T-helper 9 cell (primary cell): ENCODE measurements at regions not wholly inside any gene's neighbourhood (a gene's known extent, or its start where the extent isn't known, plus 50 kb on each side); places are given as distances from the start of the nearest gene placed in this dataset.

Source experiments
- DNase-seq: peaks from one replicate; pipeline ENCODE4 v3.0.0-alpha.2; 2020

- no peak for DNase-seq
Measured at GRCh38 chr2:240299710-240300068, 135.8 kb upstream of the GPC1 start.

DNA sequence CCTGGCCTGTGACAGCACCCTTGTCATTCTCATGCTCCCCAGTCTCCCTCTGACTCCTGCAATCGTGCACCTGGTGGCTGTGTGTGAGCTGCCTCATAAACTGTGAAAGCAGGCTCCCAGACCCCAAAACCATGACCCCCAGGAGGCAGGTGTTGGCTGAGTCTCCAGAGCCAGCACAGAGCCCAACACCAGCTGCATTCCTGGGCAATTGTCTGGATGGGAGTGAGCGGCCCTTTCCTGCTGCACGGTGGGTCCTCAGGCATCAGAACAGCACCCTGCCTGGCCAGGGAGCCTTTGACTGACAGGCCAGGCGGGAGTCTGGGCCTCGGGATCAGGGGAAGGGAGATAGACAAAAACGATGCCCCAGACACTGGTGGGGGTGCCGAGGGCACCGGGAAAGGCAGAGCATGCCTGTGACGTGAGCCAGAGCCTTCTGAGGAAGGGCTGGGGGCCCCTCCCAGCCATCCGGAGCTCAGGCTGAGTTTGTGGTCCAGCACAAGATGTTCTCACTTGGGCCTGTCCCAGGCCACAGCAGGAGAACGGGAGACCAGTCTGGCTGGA lies 135.1 kb upstream of the GPC1 start:
- no peak for DNase-seq

DNA sequence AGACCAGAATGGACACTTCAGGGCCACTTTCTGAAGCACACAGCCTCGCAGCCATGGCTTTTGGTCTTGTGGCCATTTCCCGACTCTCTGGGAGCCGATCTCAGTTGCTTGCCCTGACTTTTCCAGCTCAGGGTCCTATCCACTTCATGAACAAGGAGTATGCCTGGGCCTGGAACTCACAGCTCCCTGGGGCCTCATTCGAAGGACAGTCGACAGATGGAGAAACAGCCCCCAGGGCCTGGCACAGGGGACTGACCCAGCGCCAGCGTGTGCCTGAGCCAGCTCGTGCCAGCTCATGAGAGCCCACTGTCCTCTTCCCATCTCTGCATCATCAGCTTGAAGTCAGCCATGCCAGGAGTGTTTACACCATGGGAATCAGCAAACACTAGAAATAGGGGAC lies 134.6 kb upstream of the GPC1 start:
- no peak for DNase-seq

DNA sequence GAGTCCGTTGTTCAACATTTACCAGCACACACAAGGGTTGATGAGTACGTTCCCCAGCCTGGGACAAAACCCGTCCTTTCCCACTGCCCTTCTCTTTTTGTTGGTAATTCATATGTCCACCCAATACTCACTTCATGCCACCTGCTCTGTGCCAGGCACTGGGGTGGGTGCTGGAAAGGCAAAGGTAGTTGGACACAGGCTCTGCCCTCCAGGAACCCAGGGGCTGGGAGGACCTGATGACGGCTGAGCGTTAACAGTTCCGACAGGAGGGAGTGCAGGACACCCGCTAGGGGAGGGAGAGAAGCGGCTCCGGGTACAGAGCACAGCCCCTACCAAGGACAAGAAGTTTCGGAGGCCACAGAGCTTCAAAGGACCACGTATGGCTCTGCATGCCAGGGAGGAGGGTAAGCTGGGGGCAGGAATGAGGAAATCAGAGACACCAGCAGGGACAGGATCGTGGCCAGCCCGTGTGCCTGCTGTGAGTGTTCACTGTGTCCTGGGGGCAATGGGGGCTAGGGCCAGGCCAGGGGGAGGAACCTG lies 134.1 kb upstream of the GPC1 start:
- no peak for DNase-seq

- DNase-seq = no peak
Measured at GRCh38 chr2:240302041-240302440, 133.4 kb upstream of the GPC1 start.

DNA sequence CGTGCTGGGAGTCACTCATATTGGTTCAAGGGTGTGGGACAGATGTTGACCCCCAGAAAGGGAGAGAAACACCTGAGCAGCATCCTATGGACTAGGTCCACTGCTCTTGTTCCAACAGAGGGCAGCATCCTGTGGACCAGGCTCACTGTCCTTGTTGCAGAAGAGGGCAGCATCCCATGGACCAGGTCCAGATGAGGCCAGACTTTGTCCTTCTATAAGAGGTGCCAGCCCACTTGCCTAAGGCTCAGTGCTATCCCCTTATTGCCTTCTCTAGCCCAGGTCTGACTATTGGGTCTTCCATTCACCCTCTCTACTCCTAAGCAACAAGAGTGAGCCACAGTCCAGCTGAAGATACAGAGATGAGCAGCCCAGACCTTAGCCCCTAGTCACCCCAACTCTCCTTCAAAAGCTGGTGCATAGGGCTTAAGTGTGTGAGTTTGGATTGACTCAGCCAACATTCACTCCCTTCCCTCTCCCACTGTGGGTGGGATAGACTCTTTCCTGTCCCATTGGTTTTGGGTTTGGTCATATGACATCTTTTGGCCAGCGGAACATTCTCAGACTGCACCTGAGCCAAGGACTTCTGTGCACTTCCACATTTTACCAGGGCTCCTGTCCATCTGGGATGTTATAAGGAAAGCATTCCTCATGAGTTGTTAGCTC lies 132.4 kb upstream of the GPC1 start:
- DNase-seq = no peak

- DNase-seq = no peak
Measured at GRCh38 chr2:240303896-240304745, 131.3 kb upstream of the GPC1 start.

- DNase-seq = no peak
Measured at GRCh38 chr2:240304746-240305161, 130.7 kb upstream of the GPC1 start.

DNA sequence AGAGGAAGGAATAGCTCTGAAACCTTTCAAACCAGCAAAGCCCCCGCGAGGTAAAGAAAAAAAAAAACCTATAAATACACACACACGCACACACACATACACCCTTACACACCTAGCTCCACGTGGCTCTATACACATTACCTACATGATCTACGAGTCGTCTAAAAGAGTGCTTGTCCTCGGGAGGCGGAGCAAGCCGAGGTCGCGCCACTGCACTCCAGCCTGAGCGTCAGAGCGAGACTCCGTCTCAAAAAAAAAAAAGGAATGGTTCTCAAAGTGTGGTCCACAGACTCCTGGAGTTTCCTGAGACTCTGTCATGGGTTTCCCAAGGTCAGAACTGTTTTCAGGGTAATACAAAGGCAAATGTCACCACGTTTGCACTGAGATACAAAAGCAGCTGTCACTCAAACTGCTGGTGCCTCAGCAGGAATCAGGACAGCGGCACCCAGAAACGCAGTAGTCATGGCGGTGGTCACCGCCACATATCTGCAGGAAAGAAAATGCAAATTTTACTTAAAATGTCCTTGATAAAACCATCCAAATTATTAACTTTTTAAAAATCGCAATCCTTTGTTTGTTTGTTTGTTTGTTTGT lies 130.0 kb upstream of the GPC1 start:
- DNase-seq = no peak

GRCh38 chr2:240306185-240306584 lies 129.3 kb upstream of the GPC1 start:
- DNase-seq = no peak

DNA sequence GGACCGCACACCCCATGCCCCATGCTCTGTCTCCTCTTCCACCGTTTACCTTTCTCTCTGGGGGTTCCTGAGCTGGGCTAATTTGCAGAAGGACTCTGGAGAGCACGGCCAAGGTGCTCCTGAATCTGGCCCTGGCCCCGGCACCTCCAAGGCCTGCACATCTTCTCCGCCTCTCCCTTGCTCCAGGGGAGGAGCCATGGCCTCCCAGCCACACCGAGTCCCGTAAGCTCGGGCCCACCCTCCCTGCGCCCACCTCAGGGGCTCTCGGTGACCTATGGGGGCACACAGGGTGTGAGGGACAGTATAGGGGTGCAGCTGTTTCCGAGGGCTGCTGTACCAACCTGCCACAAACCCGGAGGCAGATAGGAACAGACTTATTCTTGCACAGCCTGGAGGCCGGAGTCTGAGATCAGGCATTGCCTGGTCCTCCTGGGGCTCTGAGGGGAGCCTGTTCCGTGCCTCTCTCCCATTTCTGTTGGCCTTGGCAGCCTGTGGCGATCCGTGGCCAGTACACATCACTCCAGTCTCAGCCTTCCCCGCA lies 127.3 kb upstream of the GPC1 start:
- DNase-seq = no peak

DNA sequence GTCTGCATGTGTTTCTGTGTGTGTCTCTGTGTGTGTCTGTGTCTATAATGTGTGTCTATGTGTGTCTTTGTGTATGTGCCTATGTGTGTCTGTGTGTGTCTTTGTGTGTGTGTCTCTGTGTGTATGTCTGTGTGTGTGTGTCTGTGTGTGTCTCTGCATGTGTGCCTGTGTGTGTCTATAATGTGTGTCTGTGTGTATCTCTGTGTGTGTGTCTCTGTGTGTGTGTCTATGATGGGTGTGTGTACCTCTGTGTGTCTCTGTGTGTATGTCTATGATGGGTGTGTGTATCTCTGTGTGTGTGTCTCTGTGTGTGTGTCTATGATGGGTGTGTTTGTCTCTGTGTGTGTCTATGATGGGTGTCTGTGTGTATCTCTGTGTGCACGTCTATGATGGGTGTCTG lies 126.2 kb upstream of the GPC1 start:
- DNase-seq = no peak

- DNase-seq = no peak
Measured at GRCh38 chr2:240310201-240310600, 125.3 kb upstream of the GPC1 start.

- no peak for DNase-seq
Measured at GRCh38 chr2:240310645-240311044, 124.8 kb upstream of the GPC1 start.

DNA sequence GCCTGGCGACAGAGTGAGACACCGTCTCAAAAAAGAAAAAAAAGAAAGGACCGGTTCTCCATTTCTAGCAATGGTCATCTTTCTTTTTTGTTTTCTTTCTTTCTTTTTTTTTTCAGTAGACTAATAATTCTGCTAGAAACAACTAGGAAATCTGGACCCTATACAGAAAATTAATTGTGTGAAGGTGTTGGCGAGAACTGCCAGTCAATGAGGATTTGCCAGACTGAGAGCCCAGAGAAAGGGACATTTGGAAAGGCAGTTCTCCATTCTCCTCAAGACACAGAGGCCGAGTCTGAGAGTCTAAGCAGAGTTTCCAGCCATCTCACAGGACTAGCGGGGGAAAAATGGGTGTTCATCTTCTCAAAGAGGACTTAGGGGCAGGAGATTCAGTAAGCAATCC lies 123.6 kb upstream of the GPC1 start:
- DNase-seq = no peak

GRCh38 chr2:240319221-240319854 lies 116.1 kb upstream of the GPC1 start:
- DNase-seq = no peak

- no peak for DNase-seq
Measured at GRCh38 chr2:240319855-240320203, 115.6 kb upstream of the GPC1 start.

DNA sequence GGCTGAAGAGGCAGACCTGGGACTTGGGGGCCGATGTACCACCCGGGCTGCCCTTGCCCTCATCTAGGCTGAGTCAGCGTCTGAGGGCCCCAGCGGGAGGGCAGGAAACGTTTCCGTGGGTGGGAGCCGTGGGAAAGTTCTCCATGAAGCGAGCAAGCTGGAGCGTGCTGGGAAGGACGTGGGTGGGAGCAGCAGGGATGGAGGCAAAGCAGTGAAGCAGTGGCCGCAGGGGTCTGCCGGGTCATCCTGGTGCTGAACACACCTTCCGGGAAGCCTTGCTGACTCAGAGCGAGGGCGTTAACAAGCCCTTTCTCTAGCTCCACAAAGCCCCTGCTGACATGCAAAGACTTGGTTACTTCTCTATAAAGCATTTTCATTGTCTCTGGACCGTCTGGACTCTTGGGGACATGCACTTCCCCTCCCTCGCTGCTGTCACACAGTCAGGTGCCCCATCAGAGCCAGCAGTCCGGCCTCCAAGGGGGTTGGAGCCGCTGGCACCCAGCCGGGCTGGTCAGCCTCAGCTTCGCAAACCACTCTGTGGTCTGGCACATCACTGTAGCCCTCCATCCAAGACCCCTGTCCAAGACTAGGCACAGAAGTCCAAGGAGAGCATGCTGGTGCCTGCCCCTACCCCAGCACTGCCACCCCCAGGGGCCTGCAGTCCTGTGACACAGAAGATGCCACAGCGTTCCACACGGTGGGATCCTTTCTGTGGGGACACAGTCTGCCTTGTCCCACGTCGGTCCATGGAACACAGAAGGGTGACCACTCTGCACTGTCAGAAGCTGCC lies 115.1 kb upstream of the GPC1 start:
- DNase-seq = no peak

DNA sequence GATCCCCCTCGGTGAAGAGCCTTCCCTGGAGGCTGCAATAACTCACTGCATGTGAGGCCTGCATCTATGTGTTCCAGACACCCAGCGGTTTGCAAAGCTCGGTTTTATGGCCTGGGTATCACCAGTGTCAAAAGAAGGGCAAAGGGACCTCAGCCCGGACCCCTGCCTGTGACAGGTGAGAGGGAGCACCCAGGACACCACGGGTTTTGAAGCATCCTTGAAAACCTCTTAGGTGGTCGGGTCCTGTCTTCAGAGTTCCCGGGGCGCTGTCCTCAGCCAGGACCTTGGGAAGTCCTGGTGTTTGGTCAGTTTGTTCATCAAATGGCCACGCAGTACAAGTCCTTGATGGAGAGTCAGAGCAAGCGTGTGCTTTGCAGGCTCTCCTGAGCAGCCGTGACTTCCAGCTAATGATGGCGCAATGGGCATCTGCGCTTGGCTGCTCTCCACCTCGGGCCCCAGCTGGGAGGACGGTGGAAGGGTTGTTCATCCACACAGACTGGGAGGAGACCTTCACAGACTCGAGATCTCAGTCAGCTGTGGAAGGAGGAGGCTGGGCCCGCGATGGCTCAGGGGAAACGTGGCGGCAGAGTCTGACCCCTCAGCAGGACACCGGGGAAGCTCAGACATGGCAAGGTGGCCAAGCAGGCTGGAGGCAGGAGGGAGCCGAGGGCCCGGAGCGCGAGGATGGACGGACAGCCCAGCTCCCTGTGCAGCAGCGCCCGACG lies 113.1 kb upstream of the GPC1 start:
- DNase-seq = no peak

DNA sequence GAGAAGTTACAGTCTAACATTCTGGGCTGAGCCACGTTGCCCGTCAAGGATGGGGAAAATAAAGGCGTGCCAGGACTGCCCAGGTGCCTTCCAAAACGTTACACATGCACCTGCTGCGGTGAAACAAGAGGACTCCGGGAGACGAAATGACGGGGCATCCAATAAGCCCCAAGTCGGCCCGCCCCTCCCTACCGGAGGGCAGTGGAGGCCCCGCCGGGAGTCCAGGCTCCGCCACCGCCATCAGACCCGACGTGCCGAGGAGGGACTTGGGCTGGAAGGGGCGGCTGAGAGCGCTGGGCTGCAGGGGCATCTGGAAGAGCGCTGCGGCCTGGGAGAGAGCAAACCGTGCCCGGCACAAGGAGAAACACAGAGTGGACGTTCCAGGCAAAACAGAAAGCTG lies 112.5 kb upstream of the GPC1 start:
- no peak for DNase-seq

- DNase-seq = no peak
Measured at GRCh38 chr2:240323601-240324291, 111.7 kb upstream of the GPC1 start.
